ENCODE measurements at regions not wholly inside any gene's neighbourhood (a gene's known extent, or its start where the extent isn't known, plus 50 kb on each side); places are given as distances from the start of the nearest gene placed in this dataset.

GRCh38 chr20:24289737-24290481, 179.5 kb upstream of the SYNDIG1 start:
- Mint-ChIP-seq H3K4me1 (ENCODE audit: low read depth) (peaks cover 24% of the 10 kb centered on the region), H3K9me3 (no peaks in the 10 kb centered on the region), H3K27ac (peak overlapping the region; percentile 60), H3K4me3 (peak overlapping the region; percentile 42), H3K36me3 (ENCODE audit: low read depth) (no peaks in the 10 kb centered on the region), H3K27me3 (no peaks in the 10 kb centered on the region)
- H3K36me3 ChIP-seq (ENCODE audit: insufficient read depth, low read length) = no peaks in the 10 kb centered on the region
- peak in 3 of 14 experiments; percentile 4 to 28 (median 7) for DNase-seq
- CTCF ChIA-PET = no interaction called here
- ATAC-seq (ENCODE audit: poor library complexity) = peak; percentile 63
- POLR2A ChIA-PET = no interaction called here
- no peaks in the 10 kb centered on the region for H3K9me3 ChIP-seq (ENCODE audit: control insufficient read depth in 1 of 2, insufficient read depth in 1 of 2, low read length in 2 of 2)
- H3K27me3 ChIP-seq (ENCODE audit: control insufficient read depth in 1 of 2, insufficient read depth in 2 of 2, low read length in 2 of 2) = no peaks in the 10 kb centered on the region
- H3K4me1 ChIP-seq (ENCODE audit: insufficient read depth, low read length) = peaks cover 8% of the 10 kb centered on the region
- H3K27ac ChIP-seq (ENCODE audit: low read depth in 1 of 2, low read length in 2 of 2) = peak overlapping the region in 1 of 2 donors; percentile 21
- intact Hi-C loops (cut with DNase I, micrococcal nuclease) = no loop called here
- H3K4me3 ChIP-seq (ENCODE audit: low read length) = no peak overlapping the region
- no peak for TF ChIP-seq CTCF (IDR thresholded peaks at IDR 0.05)

GRCh38 chr20:24283186-24283585, 186.2 kb upstream of the SYNDIG1 start:
- Mint-ChIP-seq H3K36me3 (ENCODE audit: low read depth) (no peaks in the 10 kb centered on the region), H3K4me3 (no peak overlapping the region), H3K27me3 (no peaks in the 10 kb centered on the region), H3K4me1 (ENCODE audit: low read depth) (no peaks in the 10 kb centered on the region), H3K9me3 (no peaks in the 10 kb centered on the region), H3K27ac (no peak overlapping the region)
- Histone ChIP-seq H3K9me3 (ENCODE audit: control insufficient read depth in 1 of 2, insufficient read depth in 1 of 2, low read length in 2 of 2) (no peaks in the 10 kb centered on the region), H3K27ac (ENCODE audit: low read depth in 1 of 2, low read length in 2 of 2) (no peak overlapping the region), H3K4me1 (ENCODE audit: insufficient read depth, low read length) (no peaks in the 10 kb centered on the region), H3K36me3 (ENCODE audit: insufficient read depth, low read length) (no peaks in the 10 kb centered on the region), H3K27me3 (ENCODE audit: control insufficient read depth in 1 of 2, insufficient read depth in 2 of 2, low read length in 2 of 2) (no peaks in the 10 kb centered on the region), H3K4me3 (ENCODE audit: low read length) (no peak overlapping the region)
- DNase-seq (no peak), ATAC-seq (ENCODE audit: poor library complexity) (no peak)
- POLR2A ChIA-PET = no interaction called here
- intact Hi-C loops (cut with DNase I, micrococcal nuclease) = no loop called here
- CTCF ChIA-PET = no interaction called here
- TF ChIP-seq CTCF (IDR thresholded peaks at IDR 0.05) = no peak

GRCh38 chr20:24277196-24277595, 192.2 kb upstream of the SYNDIG1 start:
- intact Hi-C loops (cut with DNase I, micrococcal nuclease) = no loop called here
- CTCF ChIA-PET = no interaction called here

More at GRCh38 chr20:24277196-24277595, 192.2 kb upstream of the SYNDIG1 start:
- DNase-seq = no peak
- no peaks in the 10 kb centered on the region for H3K36me3 Mint-ChIP-seq (ENCODE audit: low read depth)
- no peaks in the 10 kb centered on the region for H3K4me1 Mint-ChIP-seq (ENCODE audit: low read depth)
- Histone ChIP-seq H3K4me1 (ENCODE audit: insufficient read depth, low read length) (no peaks in the 10 kb centered on the region), H3K4me3 (ENCODE audit: low read length) (no peak overlapping the region), H3K27me3 (ENCODE audit: control insufficient read depth in 1 of 2, insufficient read depth in 2 of 2, low read length in 2 of 2) (peaks cover 0 to 4% of the 10 kb centered on the region in 2 experiments), H3K9me3 (ENCODE audit: control insufficient read depth in 1 of 2, insufficient read depth in 1 of 2, low read length in 2 of 2) (no peaks in the 10 kb centered on the region), H3K27ac (ENCODE audit: low read depth in 1 of 2, low read length in 2 of 2) (no peak overlapping the region), H3K36me3 (ENCODE audit: insufficient read depth, low read length) (no peaks in the 10 kb centered on the region)
- no peak for TF ChIP-seq CTCF (IDR thresholded peaks at IDR 0.05)
- H3K27ac Mint-ChIP-seq = no peak overlapping the region
- no peaks in the 10 kb centered on the region for H3K27me3 Mint-ChIP-seq
- no peak for ATAC-seq (ENCODE audit: poor library complexity)
- POLR2A ChIA-PET = no interaction called here
- no peak overlapping the region for H3K4me3 Mint-ChIP-seq
- peaks cover 6% of the 10 kb centered on the region for H3K9me3 Mint-ChIP-seq

Measured in CD4-positive, alpha-beta T cell (primary cell).